Renal cortical epithelial cell (primary cell): ENCODE measurements at regions not wholly inside any gene's neighbourhood (a gene's known extent, or its start where the extent isn't known, plus 50 kb on each side); places are given as distances from the start of the nearest gene placed in this dataset.

Experiments
- DNase-seq: peaks from one replicate; pipeline ENCODE4 v3.0.0-alpha.2; 2011; ENCODE audit warnings: low read depth

DNA sequence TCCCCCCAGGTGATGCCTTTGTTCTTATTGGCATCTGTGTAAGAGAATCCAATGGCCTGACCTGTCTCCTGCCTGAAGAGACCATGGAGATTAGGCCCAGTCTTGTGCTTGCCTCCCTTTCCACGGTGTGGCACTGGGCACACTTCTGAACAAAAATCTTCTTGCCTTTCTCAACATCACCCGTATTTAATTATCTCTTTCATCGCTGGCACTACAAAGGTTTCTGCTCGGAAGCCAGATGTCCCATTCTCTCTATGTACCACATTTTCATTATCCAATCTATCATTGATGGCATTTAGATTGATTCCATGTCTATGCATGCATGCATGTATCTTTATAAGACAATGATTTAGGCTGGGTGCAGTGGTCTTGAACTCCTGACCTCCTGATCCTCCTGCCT is 74.3 kb downstream of the SLC25A15 start:
- no peak for DNase-seq

DNA sequence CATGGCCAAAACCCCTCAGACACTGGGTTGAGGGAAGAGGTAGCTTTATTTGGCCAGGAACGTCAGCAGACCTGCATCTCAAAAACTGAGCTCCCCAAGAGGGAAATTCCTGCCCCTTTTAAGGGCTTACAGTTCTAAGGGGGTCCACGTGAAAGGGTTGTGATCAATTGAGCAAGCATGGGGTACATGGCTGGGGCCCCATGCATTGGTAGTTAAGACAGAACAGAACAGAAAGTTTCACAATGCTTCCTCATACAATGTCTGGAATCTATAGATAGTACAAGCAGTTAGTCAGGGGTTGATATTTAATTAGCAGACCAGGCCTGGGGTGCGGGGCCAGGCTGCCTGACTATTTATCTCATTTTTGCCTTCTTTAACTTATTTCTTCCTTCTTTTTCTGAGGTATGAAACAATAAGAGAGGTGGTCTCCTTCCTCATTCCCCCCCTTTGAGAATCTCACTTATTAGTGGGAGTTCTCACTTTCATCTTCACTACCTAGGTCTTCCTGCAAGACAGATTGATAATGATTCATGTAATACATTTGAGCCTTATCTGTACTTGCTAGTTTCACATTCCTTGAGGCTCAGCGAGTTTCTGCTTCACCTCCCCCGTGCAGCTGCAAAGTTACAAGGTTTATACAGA is 84.8 kb downstream of the SLC25A15 start:
- no peak for DNase-seq

DNA sequence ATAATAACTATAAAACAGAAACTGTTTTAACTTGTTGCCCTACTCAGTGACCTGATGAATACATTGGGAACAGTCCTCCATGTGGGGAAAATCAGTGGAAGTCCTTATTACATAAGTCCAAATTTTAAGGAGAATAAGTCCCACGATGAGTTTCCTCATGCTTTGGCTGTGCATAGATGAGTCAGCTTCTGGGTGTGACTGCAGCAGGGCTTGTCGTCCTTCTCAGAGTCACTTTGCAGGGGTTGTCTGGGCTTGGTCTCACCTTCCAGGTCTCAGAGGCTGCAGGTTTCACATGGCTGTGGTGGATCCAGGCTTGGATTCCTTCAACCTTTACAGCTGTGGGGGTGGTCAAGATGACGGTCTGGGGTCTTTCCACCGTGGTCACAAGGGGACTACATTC is 85.6 kb downstream of the SLC25A15 start:
- DNase-seq = no peak

DNA sequence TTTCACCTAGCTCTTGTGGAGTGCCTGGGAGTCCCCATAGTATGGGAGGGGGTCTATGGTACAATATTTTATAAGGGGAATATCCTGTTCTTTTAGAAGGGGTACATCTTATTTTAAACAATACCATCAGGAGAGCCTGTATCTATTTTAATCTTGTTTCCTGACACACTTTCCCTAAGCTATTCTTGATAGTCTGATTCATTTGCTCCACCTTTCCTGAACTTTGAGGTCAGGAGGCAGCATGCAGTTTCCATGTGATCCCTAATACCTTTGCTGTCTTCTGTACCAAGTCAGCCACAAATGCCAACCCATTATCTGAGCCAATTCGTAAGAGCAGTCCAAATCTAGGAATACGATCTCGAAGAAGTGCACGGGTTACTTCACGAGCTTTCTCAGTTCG is 86.2 kb downstream of the SLC25A15 start:
- DNase-seq = no peak

DNA sequence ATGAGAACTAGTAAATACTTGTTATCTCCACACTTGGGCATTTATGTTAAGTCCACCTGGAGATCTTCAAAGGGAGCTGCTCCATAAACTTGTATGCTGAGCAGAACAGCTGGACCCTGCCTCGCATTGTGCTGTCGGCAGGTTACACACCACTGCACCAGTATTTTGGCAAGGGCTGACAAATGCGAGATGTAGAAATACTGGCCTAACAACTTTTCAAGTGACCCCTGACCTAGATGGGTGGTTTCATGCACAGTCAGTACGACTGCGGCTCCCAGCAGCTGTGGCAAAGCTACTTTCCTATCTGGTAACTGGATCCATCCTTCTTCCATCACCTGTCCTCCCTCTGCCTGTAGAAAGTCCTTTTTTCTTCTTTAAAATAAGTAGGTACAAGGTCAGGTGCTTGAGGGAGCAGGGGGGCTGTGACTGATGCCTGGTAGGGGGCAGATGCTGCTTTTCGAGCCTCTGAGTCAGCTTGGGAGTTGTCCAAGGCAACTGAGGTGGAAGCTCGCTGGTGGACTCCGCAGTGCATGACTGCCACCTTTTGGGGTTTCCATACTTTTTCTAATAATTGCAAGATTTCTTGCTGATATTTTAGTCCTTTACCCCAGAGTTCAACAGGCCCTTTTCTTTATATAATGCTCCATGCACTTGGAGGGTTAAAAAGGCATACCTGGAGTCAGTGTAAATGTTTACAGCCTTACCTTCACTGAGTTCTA is 86.8 kb downstream of the SLC25A15 start:
- DNase-seq = no peak

DNA sequence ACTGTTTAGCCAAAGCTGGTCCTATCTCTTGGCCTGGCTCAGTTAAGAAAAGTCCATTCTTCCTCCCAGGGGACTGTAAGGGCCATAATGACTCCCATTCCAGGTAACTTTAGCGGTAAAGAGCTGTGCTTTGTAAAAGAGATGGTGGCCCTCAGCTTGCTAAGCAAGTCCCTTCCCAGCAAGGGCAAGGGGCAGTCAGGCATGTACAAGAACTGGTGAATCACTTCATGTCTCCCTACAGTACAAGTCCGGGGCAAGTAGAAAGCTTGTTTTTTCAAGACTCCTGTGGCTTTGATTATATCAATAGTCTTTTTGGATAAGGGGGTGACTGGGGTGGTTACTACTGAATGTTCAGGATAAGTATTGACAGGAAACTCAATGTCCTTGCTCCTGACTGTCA is 88.9 kb downstream of the SLC25A15 start:
- DNase-seq = peak; percentile 85

DNA sequence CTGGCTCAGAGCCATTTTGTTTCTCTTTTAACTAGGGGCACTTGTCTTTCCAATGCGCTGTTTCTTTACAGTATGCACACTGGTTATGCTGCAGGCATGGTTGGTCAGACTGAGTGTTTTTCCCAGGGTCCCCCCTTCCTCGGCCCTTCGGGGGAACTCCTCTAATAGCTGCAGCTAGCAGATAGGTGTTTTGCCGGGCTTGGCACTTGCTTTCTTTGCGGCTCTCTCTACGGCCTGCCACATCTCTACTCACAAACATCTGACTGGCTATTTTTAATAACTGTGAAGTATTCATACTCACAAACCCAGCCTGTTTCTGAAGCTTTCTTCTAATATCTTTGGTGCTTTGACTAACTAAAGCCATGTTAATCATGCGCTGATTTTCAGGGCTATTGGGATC is 89.4 kb downstream of the SLC25A15 start:
- DNase-seq = no peak
